Adrenal gland (tissue), 9 donors: ENCODE measurements at regions not wholly inside any gene's neighbourhood (a gene's known extent, or its start where the extent isn't known, plus 50 kb on each side); places are given as distances from the start of the nearest gene placed in this dataset.

Experiments used
- DNase-seq, 7 donors: peaks; one replicate each; pipeline ENCODE4 v3.0.0-alpha.2; 2019 to 2020
- H3K27ac ChIP-seq, 5 donors: fragments of 200-600 bp; sonication (generic) in 4 of 5; 1 replicate in 3 of 5; 2 replicates in 2 of 5; pipeline versions ENCODE4 v1.5.1 to v1.8.0; 2016 to 2020; ENCODE audit warnings: mild to moderate bottlenecking in 1 of 5
- H3K27me3 ChIP-seq: fragments of 200-600 bp; 2 replicates; pipeline ENCODE4 v1.8.0; 2021
- H3K36me3 ChIP-seq, 2 donors: fragments of 200-600 bp; replicated peaks in 1 of 2; 1 replicate in 1 of 2; 2 replicates in 1 of 2; pipeline versions ENCODE4 v1.5.1 to v1.8.0; 2018 to 2022
- H3K4me1 ChIP-seq, 2 donors: fragments of 200-600 bp; replicated peaks in 1 of 2; 1 replicate in 1 of 2; 2 replicates in 1 of 2; pipeline versions ENCODE4 v1.5.1 to v1.8.0; 2018 to 2021
- H3K4me3 ChIP-seq, 4 donors: fragments of 200-600 bp; sonication (generic) in 3 of 4; one replicate each; pipeline ENCODE4 v1.5.1; 2016 to 2018
- H3K9me3 ChIP-seq, 3 donors: fragments of 200-600 bp; sonication (generic) in 1 of 3; replicated peaks in 1 of 3; 1 replicate in 2 of 3; 2 replicates in 1 of 3; pipeline versions ENCODE4 v1.5.1 to v1.8.0; 2016 to 2021
- POLR2A ChIP-seq, 2 donors: fragments of 450-650 bp; IDR thresholded peaks; one replicate each; pipeline ENCODE4 v1.6.1; 2017; ENCODE audit warnings: antibody characterized with exemption in 2 of 2, mild to moderate bottlenecking in 2 of 2, moderate library complexity in 1 of 2
- WGBS, 4 donors: extraction: QIAGEN DNeasy Blood & Tissue Kit in 2 of 4; methylation state at CpG; one replicate each; pipeline versions ENCODE4 v1.1.5 to v1.1.7; 2013 to 2017; 5-methylcytosine and 5-hydroxymethylcytosine counted together
- intact Hi-C, 2 donors: fragments of 100-400 bp; cut with DNase I; formaldehyde crosslinking; loops; one replicate each; pipeline versions ENCODE4 v1.14.1 to v1.15.0; 2022 to 2023
- TF ChIP-seq, protein P1 (sequence below), 6 experiments: fragments of 450-650 bp in 4 of 6; fragments of 200-600 bp in 2 of 6; sonication (generic) in 1 of 6; IDR thresholded peaks; 1 replicate in 5 of 6; 2 replicates in 1 of 6; pipeline versions ENCODE4 v1.5.1 to v1.8.0; 2016 to 2021; ENCODE audit warnings: antibody characterized with exemption in 6 of 6, mild to moderate bottlenecking in 2 of 6, moderate library complexity in 1 of 6
- donor health status: healthy with polysubstance abuse.
- donor health status: Bipolar disorder and iron deficiency.
- donor health status: DM: yes; HTN: yes; CAD: no.
- donor health status: DM: no; HTN: no; CAD: no.
- donor health status: DM: no; HTN: no; CAD: no.

DNA sequence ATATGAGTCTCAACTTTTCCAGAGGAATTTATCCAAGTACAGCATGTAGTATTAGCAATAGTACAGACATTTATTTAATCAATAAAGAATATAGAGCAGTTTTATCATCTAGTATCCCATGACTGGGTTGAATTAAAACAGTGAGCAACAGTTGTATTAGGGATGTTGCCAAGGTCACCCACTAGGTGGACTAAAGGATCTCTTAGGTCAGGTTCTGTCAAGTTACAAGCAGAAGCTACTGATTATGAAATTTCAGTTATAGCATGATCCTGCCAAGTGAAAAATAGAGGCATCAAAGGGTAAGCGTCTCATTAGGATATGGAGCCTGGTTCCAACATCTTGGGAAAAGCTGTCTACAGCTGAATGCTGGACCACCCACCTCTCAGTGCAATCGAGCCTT is 52.1 kb upstream of the LAPTM4A start:
- Histone ChIP-seq H3K27ac (no peak overlapping the region), H3K27me3 (no peaks in the 10 kb centered on the region), H3K4me1 (no peaks in the 10 kb centered on the region), H3K9me3 (no peaks in the 10 kb centered on the region), H3K36me3 (no peaks in the 10 kb centered on the region), H3K4me3 (no peak overlapping the region)
- DNase-seq, result peak in 1 of 7 donors; percentile 44
- TF ChIP-seq POLR2A (IDR thresholded peaks at IDR 0.05), result no peak
- TF ChIP-seq, protein P1, sequence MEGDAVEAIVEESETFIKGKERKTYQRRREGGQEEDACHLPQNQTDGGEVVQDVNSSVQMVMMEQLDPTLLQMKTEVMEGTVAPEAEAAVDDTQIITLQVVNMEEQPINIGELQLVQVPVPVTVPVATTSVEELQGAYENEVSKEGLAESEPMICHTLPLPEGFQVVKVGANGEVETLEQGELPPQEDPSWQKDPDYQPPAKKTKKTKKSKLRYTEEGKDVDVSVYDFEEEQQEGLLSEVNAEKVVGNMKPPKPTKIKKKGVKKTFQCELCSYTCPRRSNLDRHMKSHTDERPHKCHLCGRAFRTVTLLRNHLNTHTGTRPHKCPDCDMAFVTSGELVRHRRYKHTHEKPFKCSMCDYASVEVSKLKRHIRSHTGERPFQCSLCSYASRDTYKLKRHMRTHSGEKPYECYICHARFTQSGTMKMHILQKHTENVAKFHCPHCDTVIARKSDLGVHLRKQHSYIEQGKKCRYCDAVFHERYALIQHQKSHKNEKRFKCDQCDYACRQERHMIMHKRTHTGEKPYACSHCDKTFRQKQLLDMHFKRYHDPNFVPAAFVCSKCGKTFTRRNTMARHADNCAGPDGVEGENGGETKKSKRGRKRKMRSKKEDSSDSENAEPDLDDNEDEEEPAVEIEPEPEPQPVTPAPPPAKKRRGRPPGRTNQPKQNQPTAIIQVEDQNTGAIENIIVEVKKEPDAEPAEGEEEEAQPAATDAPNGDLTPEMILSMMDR (IDR thresholded peaks at IDR 0.05), result peak in 5 of 6 experiments; percentile 22 to 38 (median 30)
- 54 to 66% (median 63%) methylated on average over 2 of the region's 2 CpGs for WGBS, 4 donors
- intact Hi-C loops, result no loop called here
